ENCODE measurements at regions not wholly inside any gene's neighbourhood (a gene's known extent, or its start where the extent isn't known, plus 50 kb on each side); places are given as distances from the start of the nearest gene placed in this dataset.

GRCh38 chr2:13002536-13003331 lies 286.0 kb downstream of the TRIB2 start:
- TF ChIP-seq CTCF (IDR thresholded peaks at IDR 0.05; ENCODE audit: extremely low read depth in 1 of 2, insufficient read depth in 1 of 2, low read depth in 1 of 2, low read length in 2 of 2) (no peak), EZH2 (IDR thresholded peaks at IDR 0.05; ENCODE audit: borderline replicate concordance, low read depth, low read length, severe bottlenecking) (no peak), POLR2A (IDR thresholded peaks at IDR 0.05; ENCODE audit: low read depth, low read length) (no peak), GATA2 (IDR thresholded peaks at IDR 0.05; ENCODE audit: insufficient read depth, insufficient read length, low read depth, low read length) (no peak), FOS (IDR thresholded peaks at IDR 0.05; ENCODE audit: borderline replicate concordance, insufficient read depth, low read length) (no peak), MAX (IDR thresholded peaks at IDR 0.05; ENCODE audit: insufficient read depth, insufficient read length) (no peak)

Data from endothelial cell of umbilical vein (primary cell).